AG09309 (cell line): ENCODE measurements at regions not wholly inside any gene's neighbourhood (a gene's known extent, or its start where the extent isn't known, plus 50 kb on each side); places are given as distances from the start of the nearest gene placed in this dataset.

ENCODE experiments used
- DNase-seq: peaks from one replicate; pipeline ENCODE4 v3.0.0-alpha.2; 2010; ENCODE audit warnings: low read depth
- H3K4me3 ChIP-seq: 2 replicates; pipeline ENCODE4 v1.5.1; 2011; ENCODE audit warnings: mild to moderate bottlenecking, low read depth, low read length, moderate library complexity; ENCODE audit not compliant: control insufficient read depth
- TF ChIP-seq, protein P1 (sequence below): IDR thresholded peaks from 2 replicates; pipeline ENCODE4 v1.5.1; 2011; ENCODE audit warnings: mild to moderate bottlenecking, low read depth, low read length, inconsistent platforms; ENCODE audit not compliant: insufficient read depth, control insufficient read depth; ENCODE audit errors: missing control alignments

- no peak overlapping the region for H3K4me3 ChIP-seq
- no peak for DNase-seq
- TF ChIP-seq, protein P1, sequence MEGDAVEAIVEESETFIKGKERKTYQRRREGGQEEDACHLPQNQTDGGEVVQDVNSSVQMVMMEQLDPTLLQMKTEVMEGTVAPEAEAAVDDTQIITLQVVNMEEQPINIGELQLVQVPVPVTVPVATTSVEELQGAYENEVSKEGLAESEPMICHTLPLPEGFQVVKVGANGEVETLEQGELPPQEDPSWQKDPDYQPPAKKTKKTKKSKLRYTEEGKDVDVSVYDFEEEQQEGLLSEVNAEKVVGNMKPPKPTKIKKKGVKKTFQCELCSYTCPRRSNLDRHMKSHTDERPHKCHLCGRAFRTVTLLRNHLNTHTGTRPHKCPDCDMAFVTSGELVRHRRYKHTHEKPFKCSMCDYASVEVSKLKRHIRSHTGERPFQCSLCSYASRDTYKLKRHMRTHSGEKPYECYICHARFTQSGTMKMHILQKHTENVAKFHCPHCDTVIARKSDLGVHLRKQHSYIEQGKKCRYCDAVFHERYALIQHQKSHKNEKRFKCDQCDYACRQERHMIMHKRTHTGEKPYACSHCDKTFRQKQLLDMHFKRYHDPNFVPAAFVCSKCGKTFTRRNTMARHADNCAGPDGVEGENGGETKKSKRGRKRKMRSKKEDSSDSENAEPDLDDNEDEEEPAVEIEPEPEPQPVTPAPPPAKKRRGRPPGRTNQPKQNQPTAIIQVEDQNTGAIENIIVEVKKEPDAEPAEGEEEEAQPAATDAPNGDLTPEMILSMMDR: no peak
Measured at GRCh38 chr5:71905834-71906711, 187.0 kb downstream of the CARTPT start.

DNA sequence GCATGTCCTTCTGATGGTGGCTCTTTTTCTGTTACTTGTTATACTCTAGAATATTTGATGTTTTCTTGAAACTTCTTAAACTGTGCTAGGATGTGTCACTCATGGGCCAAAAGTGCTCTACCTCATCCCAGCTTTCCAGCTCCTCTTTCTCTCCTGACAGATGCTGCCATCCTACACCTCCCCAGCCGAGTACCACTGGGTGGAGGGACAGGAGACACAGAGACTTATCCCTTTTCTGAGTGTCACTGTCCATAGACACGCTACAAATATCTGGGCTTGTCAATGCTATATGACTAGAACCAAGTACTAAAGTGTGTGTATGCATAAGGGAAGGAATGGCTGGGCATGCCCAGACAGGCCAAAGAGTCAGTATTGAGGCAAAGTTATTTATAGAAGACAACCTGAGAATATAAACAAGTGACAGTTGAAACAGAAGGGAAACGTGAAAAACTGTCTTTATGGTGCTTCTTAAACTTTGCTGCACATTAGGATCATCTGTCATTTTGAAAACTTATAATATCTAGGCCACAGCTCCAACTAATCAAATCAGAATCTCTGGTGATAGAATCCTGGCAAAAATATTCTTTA is 188.0 kb downstream of the CARTPT start:
- no peak for DNase-seq
- TF ChIP-seq, protein P1: no peak
- H3K4me3 ChIP-seq: no peak overlapping the region

- TF ChIP-seq, protein P1: no peak
- H3K4me3 ChIP-seq: no peak overlapping the region
- DNase-seq: no peak
Measured at GRCh38 chr5:71907608-71908145, 188.6 kb downstream of the CARTPT start.

GRCh38 chr5:71910741-71911140 is 191.7 kb downstream of the CARTPT start:
- TF ChIP-seq, protein P1: no peak
- no peak for DNase-seq
- no peak overlapping the region for H3K4me3 ChIP-seq

- TF ChIP-seq, protein P1: no peak
- no peak overlapping the region for H3K4me3 ChIP-seq
- no peak for DNase-seq
Measured at GRCh38 chr5:71912021-71912420, 192.9 kb downstream of the CARTPT start.

DNA sequence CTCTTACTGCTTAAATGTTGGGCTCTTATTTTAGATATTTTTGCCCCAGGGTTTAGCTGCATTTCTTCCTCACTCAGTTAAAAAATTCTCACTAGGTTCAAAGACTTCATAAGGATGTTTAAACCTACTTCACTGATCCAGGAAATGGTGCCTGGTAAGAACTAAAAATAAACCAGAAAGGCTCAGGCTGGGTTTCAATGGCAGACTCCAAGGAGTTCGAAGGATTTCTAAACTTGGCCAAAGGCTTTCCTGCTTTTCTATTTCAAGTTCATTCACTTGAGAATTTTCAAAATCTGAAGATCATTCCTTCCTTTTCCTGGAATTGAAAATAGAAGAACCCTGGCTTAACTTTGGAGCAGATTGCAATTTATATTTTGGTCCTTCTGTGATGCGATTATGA is 193.0 kb upstream of the MAP1B start:
- no peak overlapping the region for H3K4me3 ChIP-seq
- no peak for DNase-seq
- TF ChIP-seq, protein P1: no peak
